OCI-LY3 (cell line): ENCODE measurements at regions not wholly inside any gene's neighbourhood (a gene's known extent, or its start where the extent isn't known, plus 50 kb on each side); places are given as distances from the start of the nearest gene placed in this dataset.

Experiments
- H2AFZ ChIP-seq: fragments of 200-600, 300-600 bp; shearing (Covaris generic); 2 replicates; pipeline ENCODE4 v1.6.0; 2014; ENCODE audit warnings: antibody characterized with exemption, low read depth, low read length
- H3K27ac ChIP-seq: fragments of 200-600, 300-600 bp; sonication (generic); 2 replicates; pipeline ENCODE4 v1.5.1; 2014; ENCODE audit warnings: mild to moderate bottlenecking, low read length, moderate library complexity, mixed read lengths
- H3K27me3 ChIP-seq: fragments of 200-600, 300-600 bp; sonication (generic); 2 replicates; pipeline ENCODE4 v1.6.1; 2014; ENCODE audit warnings: low read depth, low read length, mixed read lengths
- H3K36me3 ChIP-seq: fragments of 200-600, 300-600 bp; sonication (generic); replicated peaks from 2 replicates; pipeline ENCODE3; 2014; ENCODE audit warnings: low read depth, low read length, mixed read lengths
- H3K4me1 ChIP-seq: fragments of 300-600, 200-600 bp; sonication (generic); 2 replicates; pipeline ENCODE4 v1.6.1; 2014; ENCODE audit warnings: low read length, mixed read lengths
- H3K4me2 ChIP-seq: fragments of 200-600, 300-600 bp; sonication (generic); 2 replicates; pipeline ENCODE4 v1.6.1; 2014; ENCODE audit warnings: low read length, mixed read lengths
- H3K4me3 ChIP-seq: fragments of 300-600, 200-600 bp; sonication (generic); 2 replicates; pipeline ENCODE4 v1.5.1; 2014; ENCODE audit warnings: antibody characterized with exemption, mild to moderate bottlenecking, low read length, moderate library complexity
- H3K79me2 ChIP-seq: fragments of 300-600, 200-600 bp; shearing (Covaris generic); 2 replicates; pipeline ENCODE4 v1.6.1; 2014; ENCODE audit warnings: mild to moderate bottlenecking, low read length, mixed read lengths
- H3K9ac ChIP-seq: fragments of 300-600, 200-600 bp; shearing (Covaris generic); 2 replicates; pipeline ENCODE4 v1.6.0; 2014; ENCODE audit warnings: mild to moderate bottlenecking, low read length, moderate library complexity
- H3K9me3 ChIP-seq: fragments of 200-600, 300-600 bp; shearing (Covaris generic); 2 replicates; pipeline ENCODE4 v1.6.1; 2014; ENCODE audit warnings: low read length, mixed read lengths; ENCODE audit not compliant: insufficient read depth
- H4K20me1 ChIP-seq: fragments of 200-600, 300-600 bp; sonication (generic); 2 replicates; pipeline ENCODE4 v1.6.1; 2016; ENCODE audit warnings: low read length, mixed read lengths; ENCODE audit not compliant: insufficient read depth
- CTCF ChIP-seq: fragments of 200-600, 300-600 bp; sonication (generic); IDR thresholded peaks from 2 replicates; pipeline ENCODE4 v1.5.1; 2014; ENCODE audit warnings: antibody characterized with exemption, low read length, low read depth
- EZH2phosphoT487 ChIP-seq: fragments of 200-600 bp; shearing (Covaris generic); IDR thresholded peaks from 2 replicates; pipeline ENCODE4 v1.6.1; 2018; ENCODE audit warnings: antibody characterized with exemption, mixed run types, low read depth

- no peak overlapping the region for H3K9ac ChIP-seq
- H3K27ac ChIP-seq = no peak overlapping the region
- H4K20me1 ChIP-seq = no peaks in the 10 kb centered on the region
- H3K27me3 ChIP-seq = no peaks in the 10 kb centered on the region
- no peak overlapping the region for H2AFZ ChIP-seq
- no peaks in the 10 kb centered on the region for H3K79me2 ChIP-seq
- H3K36me3 ChIP-seq = no peaks in the 10 kb centered on the region
- no peaks in the 10 kb centered on the region for H3K9me3 ChIP-seq
- no peak for TF ChIP-seq EZH2phosphoT487
- TF ChIP-seq CTCF = no peak
- H3K4me1 ChIP-seq = no peaks in the 10 kb centered on the region
- no peak overlapping the region for H3K4me3 ChIP-seq
- no peak overlapping the region for H3K4me2 ChIP-seq
Observed at GRCh38 chr6:2388554-2389324, 143.3 kb upstream of the GMDS start.

GRCh38 chr6:2387445-2387844 is 142.0 kb upstream of the GMDS start:
- H3K9ac ChIP-seq = no peak overlapping the region
- H3K27ac ChIP-seq = no peak overlapping the region
- H3K4me1 ChIP-seq = no peaks in the 10 kb centered on the region
- no peak overlapping the region for H3K4me3 ChIP-seq
- H3K36me3 ChIP-seq = no peaks in the 10 kb centered on the region
- no peaks in the 10 kb centered on the region for H3K79me2 ChIP-seq
- no peak for TF ChIP-seq CTCF
- no peak for TF ChIP-seq EZH2phosphoT487
- no peaks in the 10 kb centered on the region for H3K27me3 ChIP-seq
- no peak overlapping the region for H2AFZ ChIP-seq
- no peak overlapping the region for H3K4me2 ChIP-seq
- no peaks in the 10 kb centered on the region for H4K20me1 ChIP-seq
- no peaks in the 10 kb centered on the region for H3K9me3 ChIP-seq

- H3K4me1 ChIP-seq = no peaks in the 10 kb centered on the region
- H3K27ac ChIP-seq = no peak overlapping the region
- TF ChIP-seq CTCF = no peak
- TF ChIP-seq EZH2phosphoT487 = no peak
- H4K20me1 ChIP-seq = no peaks in the 10 kb centered on the region
- H3K4me2 ChIP-seq = no peak overlapping the region
- no peaks in the 10 kb centered on the region for H3K27me3 ChIP-seq
- H3K9ac ChIP-seq = no peak overlapping the region
- no peaks in the 10 kb centered on the region for H3K79me2 ChIP-seq
- no peaks in the 10 kb centered on the region for H3K9me3 ChIP-seq
- no peak overlapping the region for H2AFZ ChIP-seq
- H3K4me3 ChIP-seq = no peak overlapping the region
- H3K36me3 ChIP-seq = no peaks in the 10 kb centered on the region
Observed at GRCh38 chr6:2385471-2385983, 140.1 kb upstream of the GMDS start.

GRCh38 chr6:2384528-2384927 is 139.1 kb upstream of the GMDS start:
- Histone ChIP-seq H4K20me1 (no peaks in the 10 kb centered on the region), H3K27me3 (no peaks in the 10 kb centered on the region), H3K79me2 (no peaks in the 10 kb centered on the region), H3K4me3 (no peak overlapping the region), H3K9me3 (no peaks in the 10 kb centered on the region), H3K4me2 (no peak overlapping the region), H3K4me1 (no peaks in the 10 kb centered on the region), H3K9ac (no peak overlapping the region), H3K27ac (no peak overlapping the region), H2AFZ (no peak overlapping the region), H3K36me3 (no peaks in the 10 kb centered on the region)
- TF ChIP-seq CTCF (no peak), EZH2phosphoT487 (no peak)
